ENCODE measurements at regions not wholly inside any gene's neighbourhood (a gene's known extent, or its start where the extent isn't known, plus 50 kb on each side); places are given as distances from the start of the nearest gene placed in this dataset.

DNA sequence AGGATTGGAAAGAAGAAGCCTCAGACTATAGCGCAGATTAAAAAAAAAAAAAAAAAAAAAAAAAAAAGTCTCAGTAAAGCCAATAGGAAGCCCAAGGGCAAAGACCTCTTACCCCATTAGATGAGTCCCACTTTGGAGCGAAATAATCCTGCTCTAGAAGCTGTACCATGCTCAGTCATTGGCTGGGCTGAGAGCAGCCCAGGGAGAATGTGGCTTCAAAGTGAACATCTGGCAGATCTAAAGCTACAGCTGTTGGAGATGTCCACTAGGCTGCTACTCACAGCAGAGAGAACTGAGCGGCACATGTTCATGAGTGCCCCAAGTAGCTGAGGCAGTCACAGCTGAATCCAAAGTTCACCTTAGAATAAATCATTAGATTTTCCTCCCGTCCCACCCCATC, 560.9 kb downstream of the MED13L start:
- no peak overlapping the region for H3K27ac Mint-ChIP-seq
- DNase-seq: no peak
- no peaks in the 10 kb centered on the region for H3K36me3 Mint-ChIP-seq (ENCODE audit: low read depth)
- H3K9me3 Mint-ChIP-seq: no peaks in the 10 kb centered on the region
- TF ChIP-seq CTCF (IDR thresholded peaks at IDR 0.05): no peak
- H3K4me1 Mint-ChIP-seq: peaks cover 9% of the 10 kb centered on the region
- peaks cover 13% of the 10 kb centered on the region for H3K27me3 Mint-ChIP-seq (ENCODE audit: low read depth, poor library complexity)
- H3K4me3 Mint-ChIP-seq: no peak overlapping the region

GRCh38 chr12:115712676-115713075, 564.8 kb downstream of the MED13L start:
- no peak overlapping the region for H3K4me3 Mint-ChIP-seq
- no peaks in the 10 kb centered on the region for H3K36me3 Mint-ChIP-seq (ENCODE audit: low read depth)
- peaks cover 13% of the 10 kb centered on the region for H3K4me1 Mint-ChIP-seq
- no peak overlapping the region for H3K27ac Mint-ChIP-seq
- no peaks in the 10 kb centered on the region for H3K9me3 Mint-ChIP-seq
- TF ChIP-seq CTCF (IDR thresholded peaks at IDR 0.05): no peak
- no peak for DNase-seq
- peaks cover 13% of the 10 kb centered on the region for H3K27me3 Mint-ChIP-seq (ENCODE audit: low read depth, poor library complexity)

- H3K27me3 Mint-ChIP-seq (ENCODE audit: low read depth, poor library complexity): peaks cover 10% of the 10 kb centered on the region
- no peak overlapping the region for H3K4me3 Mint-ChIP-seq
- no peak overlapping the region for H3K27ac Mint-ChIP-seq
Observed at GRCh38 chr12:115710104-115710564, 567.4 kb downstream of the MED13L start.

DNA sequence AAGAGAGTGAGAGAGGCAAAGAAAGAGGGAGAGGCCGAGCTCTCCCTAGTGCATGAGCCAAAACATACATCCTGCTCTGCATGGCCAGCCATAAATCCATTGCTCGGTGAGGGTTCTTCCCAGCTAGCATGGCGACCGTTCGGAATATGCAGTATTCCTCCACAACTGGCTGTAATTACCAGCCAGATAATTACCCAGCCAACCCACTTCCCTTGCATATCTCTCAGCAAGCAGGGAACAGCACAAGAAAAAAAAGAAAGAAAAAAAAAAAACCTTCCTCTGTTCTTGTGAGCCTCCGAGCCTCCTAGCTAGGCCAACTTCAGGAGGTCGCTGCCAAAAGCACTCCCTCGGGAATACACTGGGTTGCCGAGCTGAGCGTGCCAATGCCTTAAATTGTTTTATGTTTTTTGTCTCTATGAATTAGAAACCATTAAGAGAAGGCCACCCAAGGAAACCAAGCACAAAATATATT, 567.9 kb downstream of the MED13L start:
- Mint-ChIP-seq H3K27ac (peak overlapping the region; percentile 21), H3K4me1 (peaks cover 13% of the 10 kb centered on the region), H3K27me3 (ENCODE audit: low read depth, poor library complexity) (peaks cover 7% of the 10 kb centered on the region), H3K36me3 (ENCODE audit: low read depth) (no peaks in the 10 kb centered on the region), H3K9me3 (peaks cover 6% of the 10 kb centered on the region), H3K4me3 (no peak overlapping the region)
- DNase-seq: peak; percentile 11
- no peak for TF ChIP-seq CTCF (IDR thresholded peaks at IDR 0.05)

More at GRCh38 chr12:115710104-115710564, 567.4 kb downstream of the MED13L start:
- Mint-ChIP-seq H3K9me3 (peaks cover 6% of the 10 kb centered on the region), H3K4me1 (peaks cover 13% of the 10 kb centered on the region), H3K36me3 (ENCODE audit: low read depth) (no peaks in the 10 kb centered on the region)
- DNase-seq: no peak
- no peak for TF ChIP-seq CTCF (IDR thresholded peaks at IDR 0.05)

- Mint-ChIP-seq H3K27me3 (ENCODE audit: low read depth, poor library complexity) (peaks cover 7% of the 10 kb centered on the region), H3K4me3 (no peak overlapping the region), H3K27ac (no peak overlapping the region), H3K9me3 (peaks cover 6% of the 10 kb centered on the region), H3K4me1 (peaks cover 13% of the 10 kb centered on the region), H3K36me3 (ENCODE audit: low read depth) (no peaks in the 10 kb centered on the region)
- no peak for DNase-seq
- TF ChIP-seq CTCF (IDR thresholded peaks at IDR 0.05): no peak
Observed at GRCh38 chr12:115708801-115709200, 568.7 kb downstream of the MED13L start.

DNA sequence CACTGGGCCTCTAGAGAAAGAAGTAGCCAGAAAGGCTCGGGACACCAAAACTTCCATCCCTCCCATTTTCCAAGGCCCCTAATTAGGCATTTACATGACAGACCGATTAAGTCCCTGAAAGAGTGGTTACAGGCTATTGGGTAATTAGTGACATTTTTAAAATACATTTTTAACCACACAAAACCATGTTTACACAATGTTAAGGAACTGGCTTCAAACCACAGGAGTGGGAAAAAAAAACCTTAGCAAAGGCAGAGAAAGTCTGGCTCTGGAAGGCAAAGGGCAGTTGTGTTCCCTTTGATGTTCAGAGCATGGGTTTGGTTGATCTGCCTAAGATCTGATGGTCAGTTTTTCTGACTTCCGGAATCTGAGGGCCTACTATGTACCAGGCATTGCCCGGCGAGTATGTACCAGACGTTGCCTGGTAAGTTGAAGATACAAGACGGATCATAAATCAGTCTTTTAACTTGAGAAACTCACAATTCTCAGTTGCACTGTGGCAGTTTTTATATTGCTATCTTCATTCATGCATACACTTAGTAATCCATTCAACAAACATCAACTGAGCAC, 576.5 kb downstream of the MED13L start:
- no peak for TF ChIP-seq CTCF (IDR thresholded peaks at IDR 0.05)
- Mint-ChIP-seq H3K36me3 (ENCODE audit: low read depth) (no peaks in the 10 kb centered on the region), H3K27me3 (ENCODE audit: low read depth, poor library complexity) (peaks cover 4% of the 10 kb centered on the region), H3K9me3 (peaks cover 3% of the 10 kb centered on the region), H3K4me1 (peaks cover 42% of the 10 kb centered on the region), H3K27ac (no peak overlapping the region), H3K4me3 (no peak overlapping the region)
- DNase-seq: no peak

All from nephron progenitor cell (in vitro differentiated cells).